ENCODE measurements at regions not wholly inside any gene's neighbourhood (a gene's known extent, or its start where the extent isn't known, plus 50 kb on each side); places are given as distances from the start of the nearest gene placed in this dataset.

- DNase-seq (ENCODE audit: low spot score): no peak
- in situ Hi-C loops (cut with MboI; ENCODE audit: low pct_unique_long_range_greater_than_20kb, low sequenced_read_pairs, unreplicated experiment): no loop called here
- no peak for TF ChIP-seq CTCF (IDR thresholded peaks at IDR 0.05; ENCODE audit: extremely low read depth, insufficient read depth, missing control alignments)
These were observed 406.9 kb upstream of the MAP3K7 start for GRCh38 chr6:90993770-90994169.

- DNase-seq (ENCODE audit: low spot score): no peak
- TF ChIP-seq CTCF (IDR thresholded peaks at IDR 0.05; ENCODE audit: extremely low read depth, insufficient read depth, missing control alignments): no peak
- in situ Hi-C loops (cut with MboI; ENCODE audit: low pct_unique_long_range_greater_than_20kb, low sequenced_read_pairs, unreplicated experiment): no loop called here
These were observed 402.9 kb upstream of the MAP3K7 start for GRCh38 chr6:90989763-90990162.

GRCh38 chr6:90984066-90984465, 397.2 kb upstream of the MAP3K7 start:
- DNase-seq (ENCODE audit: low spot score): no peak
- in situ Hi-C loops (cut with MboI; ENCODE audit: low pct_unique_long_range_greater_than_20kb, low sequenced_read_pairs, unreplicated experiment): no loop called here
- TF ChIP-seq CTCF (IDR thresholded peaks at IDR 0.05; ENCODE audit: extremely low read depth, insufficient read depth, missing control alignments): no peak

GRCh38 chr6:90983462-90983861, 396.6 kb upstream of the MAP3K7 start:
- TF ChIP-seq CTCF (IDR thresholded peaks at IDR 0.05; ENCODE audit: extremely low read depth, insufficient read depth, missing control alignments): no peak
- DNase-seq (ENCODE audit: low spot score): no peak
- in situ Hi-C loops (cut with MboI; ENCODE audit: low pct_unique_long_range_greater_than_20kb, low sequenced_read_pairs, unreplicated experiment): no loop called here

GRCh38 chr6:90982581-90982980, 395.7 kb upstream of the MAP3K7 start:
- TF ChIP-seq CTCF (IDR thresholded peaks at IDR 0.05; ENCODE audit: extremely low read depth, insufficient read depth, missing control alignments): no peak
- DNase-seq (ENCODE audit: low spot score): no peak
- in situ Hi-C loops (cut with MboI; ENCODE audit: low pct_unique_long_range_greater_than_20kb, low sequenced_read_pairs, unreplicated experiment): no loop called here

- no peak for DNase-seq (ENCODE audit: low spot score)
- TF ChIP-seq CTCF (IDR thresholded peaks at IDR 0.05; ENCODE audit: extremely low read depth, insufficient read depth, missing control alignments): no peak
- in situ Hi-C loops (cut with MboI; ENCODE audit: low pct_unique_long_range_greater_than_20kb, low sequenced_read_pairs, unreplicated experiment): no loop called here
These were observed 395.2 kb upstream of the MAP3K7 start for GRCh38 chr6:90982051-90982450.

GRCh38 chr6:90978046-90978445, 391.2 kb upstream of the MAP3K7 start:
- DNase-seq (ENCODE audit: low spot score): no peak
- TF ChIP-seq CTCF (IDR thresholded peaks at IDR 0.05; ENCODE audit: extremely low read depth, insufficient read depth, missing control alignments): no peak
- in situ Hi-C loops (cut with MboI; ENCODE audit: low pct_unique_long_range_greater_than_20kb, low sequenced_read_pairs, unreplicated experiment): no loop called here

All from GM13977 (cell line).